Large intestine (tissue), 3 donors: ENCODE measurements at regions not wholly inside any gene's neighbourhood (a gene's known extent, or its start where the extent isn't known, plus 50 kb on each side); places are given as distances from the start of the nearest gene placed in this dataset.

Experiments used
- DNase-seq, 2 donors: peaks; one replicate each; pipeline versions ENCODE4 v3.0.0 to v3.0.0-alpha.2; 2013
- H3K27ac ChIP-seq: one replicate; pipeline ENCODE4 v1.5.1; 2013; ENCODE audit warnings: low read length
- H3K27me3 ChIP-seq: 2 replicates; pipeline ENCODE4 v1.6.1; 2013; ENCODE audit warnings: low read length; ENCODE audit not compliant: control insufficient read depth, insufficient read depth
- H3K36me3 ChIP-seq: 2 replicates; pipeline ENCODE4 v1.6.1; 2013; ENCODE audit warnings: low read length; ENCODE audit not compliant: control insufficient read depth, insufficient read depth
- H3K4me1 ChIP-seq: one replicate; pipeline ENCODE4 v1.6.1; 2013; ENCODE audit warnings: low read length; ENCODE audit not compliant: control insufficient read depth, insufficient read depth
- H3K4me3 ChIP-seq: one replicate; pipeline ENCODE4 v1.5.1; 2013; ENCODE audit warnings: low read length
- H3K9me3 ChIP-seq: one replicate; pipeline ENCODE4 v1.6.1; 2013; ENCODE audit warnings: mild to moderate bottlenecking, low read depth, low read length, moderate library complexity; ENCODE audit not compliant: control insufficient read depth
- WGBS: methylation state at CpG from one replicate; pipeline ENCODE4 v1.1.5; 2013; ENCODE audit warnings: low lambda C conversion rate; ENCODE audit not compliant: insufficient coverage; 5-methylcytosine and 5-hydroxymethylcytosine counted together

DNA sequence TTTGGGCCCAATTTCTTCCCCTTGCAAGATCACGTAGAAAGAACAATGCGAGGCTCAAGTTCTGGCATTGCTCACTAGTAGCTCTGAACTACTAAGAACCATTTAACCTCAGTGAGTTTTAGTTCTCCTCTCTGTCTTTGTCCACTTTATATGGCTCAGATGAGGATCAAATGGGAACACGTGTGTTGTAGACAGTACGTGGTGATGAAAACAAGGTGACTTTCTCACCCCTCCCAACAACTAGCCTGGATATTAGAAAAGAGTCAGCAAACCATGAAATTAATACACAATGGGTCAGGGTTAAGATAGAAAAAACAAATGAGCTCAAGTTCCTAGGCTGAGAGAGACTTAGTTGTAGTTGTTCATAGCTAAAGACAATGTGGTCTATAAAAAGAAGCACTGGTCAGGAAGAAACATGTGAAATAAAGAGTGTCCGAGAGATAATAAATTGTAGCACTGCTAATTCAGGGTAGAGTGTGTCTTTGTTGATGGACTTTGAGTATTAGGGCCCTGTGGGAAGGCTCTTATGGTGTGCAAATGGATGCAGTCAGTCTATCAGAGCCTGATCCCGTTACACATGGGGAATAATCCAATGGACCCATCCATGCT, 417.0 kb downstream of the HAPSTR1 start:
- no peaks in the 10 kb centered on the region for H3K4me1 ChIP-seq
- H3K4me3 ChIP-seq: no peak overlapping the region
- no peaks in the 10 kb centered on the region for H3K36me3 ChIP-seq
- no peak overlapping the region for H3K27ac ChIP-seq
- H3K27me3 ChIP-seq: no peaks in the 10 kb centered on the region
- DNase-seq: no peak
- H3K9me3 ChIP-seq: no peaks in the 10 kb centered on the region
- WGBS: 100% methylated on average over 1 of the region's 6 CpGs

DNA sequence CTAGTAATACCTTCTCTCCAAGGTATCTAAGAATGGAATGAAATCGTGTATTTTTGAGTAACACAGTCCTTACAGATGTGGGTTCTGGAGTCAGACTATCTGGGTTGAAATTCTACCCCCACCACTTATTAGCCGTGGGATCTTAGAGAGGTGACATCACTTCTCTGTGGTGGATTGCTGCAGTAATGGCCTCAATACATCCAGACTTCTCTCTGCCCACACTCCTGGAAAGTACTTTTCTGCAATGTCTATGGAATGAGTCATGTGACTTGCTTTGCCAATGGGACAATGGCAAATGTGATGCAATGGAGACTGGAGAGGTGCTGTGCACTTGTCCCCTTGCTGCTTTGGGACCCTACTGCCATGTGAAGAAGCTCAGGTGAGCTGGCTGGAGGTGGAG, 418.2 kb downstream of the HAPSTR1 start:
- Histone ChIP-seq H3K4me1 (no peaks in the 10 kb centered on the region), H3K36me3 (no peaks in the 10 kb centered on the region), H3K4me3 (no peak overlapping the region), H3K27ac (no peak overlapping the region), H3K9me3 (no peaks in the 10 kb centered on the region), H3K27me3 (no peaks in the 10 kb centered on the region)
- DNase-seq: no peak
- no CpG with 5 or more reads among the region's 2 CpGs for WGBS

DNA sequence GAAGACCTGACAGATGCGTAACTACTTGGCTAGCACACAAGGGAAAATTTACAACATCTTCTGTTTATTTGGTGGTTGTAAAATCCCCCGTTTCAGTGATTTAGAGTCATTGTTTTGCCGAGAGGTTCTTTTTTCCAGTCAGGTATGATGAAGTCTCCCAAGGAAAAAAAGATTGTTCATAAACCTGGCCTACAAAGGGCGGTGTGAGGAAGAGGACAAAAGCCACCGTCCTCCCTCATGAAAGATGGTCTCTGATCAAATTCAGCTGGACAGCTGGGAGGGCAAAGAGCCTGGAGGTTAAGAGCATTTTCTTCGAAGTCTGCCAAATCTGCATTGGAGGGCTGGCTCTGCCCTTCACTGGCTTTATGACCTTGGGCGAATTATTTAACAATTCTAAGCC, 419.9 kb downstream of the HAPSTR1 start:
- Histone ChIP-seq H3K4me3 (no peak overlapping the region), H3K27me3 (no peaks in the 10 kb centered on the region), H3K27ac (no peak overlapping the region), H3K36me3 (no peaks in the 10 kb centered on the region), H3K9me3 (no peaks in the 10 kb centered on the region), H3K4me1 (no peaks in the 10 kb centered on the region)
- DNase-seq: no peak
- WGBS: 33% methylated on average over 1 of the region's 7 CpGs

DNA sequence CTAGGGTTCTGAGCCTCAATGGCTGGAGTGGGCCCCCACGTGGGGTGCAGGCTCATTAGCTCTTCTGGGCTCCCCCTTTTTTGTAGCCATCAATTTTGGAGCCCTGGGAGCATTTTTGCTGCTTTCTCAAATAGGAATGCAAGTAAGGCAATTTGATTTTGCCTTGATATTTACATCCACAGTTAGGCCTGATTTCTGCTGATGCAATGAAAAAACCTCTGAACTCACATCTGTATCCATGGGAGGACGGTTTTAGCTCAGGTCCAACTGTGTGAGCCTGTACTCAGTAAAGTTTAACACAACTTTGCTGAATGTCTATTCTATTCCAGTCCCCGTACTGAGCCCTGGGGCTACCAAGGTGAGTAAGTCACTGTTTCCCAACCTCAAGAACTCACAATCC, 425.0 kb downstream of the HAPSTR1 start:
- DNase-seq: no peak
- no peaks in the 10 kb centered on the region for H3K27me3 ChIP-seq
- H3K36me3 ChIP-seq: no peaks in the 10 kb centered on the region
- H3K27ac ChIP-seq: no peak overlapping the region
- WGBS: no CpG with 5 or more reads among the region's 3 CpGs
- H3K4me3 ChIP-seq: no peak overlapping the region
- no peaks in the 10 kb centered on the region for H3K9me3 ChIP-seq
- H3K4me1 ChIP-seq: no peaks in the 10 kb centered on the region

DNA sequence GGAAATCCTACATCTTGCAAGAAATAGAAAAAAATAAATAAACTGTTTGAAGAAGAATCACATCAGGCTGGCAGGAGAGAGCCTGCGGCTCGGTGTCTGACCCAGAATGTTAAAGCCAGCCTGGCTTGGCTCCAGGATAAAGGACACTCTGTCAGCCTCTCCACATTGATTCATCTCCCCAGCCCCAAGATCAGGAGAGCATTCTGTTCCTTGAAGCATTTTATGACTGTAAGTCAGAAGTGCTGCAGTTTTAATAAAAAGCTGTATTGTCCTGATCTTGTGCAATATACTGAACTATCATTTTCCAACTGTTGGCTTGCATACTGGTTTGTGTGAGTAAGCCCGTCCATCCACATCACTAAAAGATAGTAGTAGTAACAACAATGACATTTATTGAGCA, 426.6 kb downstream of the HAPSTR1 start:
- DNase-seq: no peak
- Histone ChIP-seq H3K9me3 (no peaks in the 10 kb centered on the region), H3K4me3 (no peak overlapping the region), H3K27me3 (no peaks in the 10 kb centered on the region), H3K4me1 (no peaks in the 10 kb centered on the region), H3K27ac (no peak overlapping the region), H3K36me3 (no peaks in the 10 kb centered on the region)
- WGBS: no CpG with 5 or more reads among the region's 3 CpGs

DNA sequence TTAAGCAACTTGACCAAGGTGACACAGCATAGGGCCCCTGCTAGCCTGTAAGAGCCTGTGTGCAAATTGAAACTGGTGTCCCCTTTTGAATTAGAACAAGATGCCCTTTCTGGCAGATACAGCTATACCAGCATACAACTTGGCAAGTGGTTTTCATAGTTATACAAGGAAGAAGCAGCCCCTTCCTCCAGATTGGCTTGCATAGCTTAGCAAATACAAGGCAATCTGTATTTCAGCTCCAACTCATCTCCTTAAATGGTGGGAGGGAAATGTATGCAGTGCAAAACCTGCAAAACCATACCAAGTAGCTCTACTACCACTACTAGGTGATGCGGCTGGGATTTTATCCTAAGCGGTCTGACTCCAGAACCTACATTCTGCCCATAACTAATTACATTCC, 427.1 kb downstream of the HAPSTR1 start:
- H3K27me3 ChIP-seq: no peaks in the 10 kb centered on the region
- H3K27ac ChIP-seq: no peak overlapping the region
- WGBS: no CpG with 5 or more reads among the region's 2 CpGs

DNA sequence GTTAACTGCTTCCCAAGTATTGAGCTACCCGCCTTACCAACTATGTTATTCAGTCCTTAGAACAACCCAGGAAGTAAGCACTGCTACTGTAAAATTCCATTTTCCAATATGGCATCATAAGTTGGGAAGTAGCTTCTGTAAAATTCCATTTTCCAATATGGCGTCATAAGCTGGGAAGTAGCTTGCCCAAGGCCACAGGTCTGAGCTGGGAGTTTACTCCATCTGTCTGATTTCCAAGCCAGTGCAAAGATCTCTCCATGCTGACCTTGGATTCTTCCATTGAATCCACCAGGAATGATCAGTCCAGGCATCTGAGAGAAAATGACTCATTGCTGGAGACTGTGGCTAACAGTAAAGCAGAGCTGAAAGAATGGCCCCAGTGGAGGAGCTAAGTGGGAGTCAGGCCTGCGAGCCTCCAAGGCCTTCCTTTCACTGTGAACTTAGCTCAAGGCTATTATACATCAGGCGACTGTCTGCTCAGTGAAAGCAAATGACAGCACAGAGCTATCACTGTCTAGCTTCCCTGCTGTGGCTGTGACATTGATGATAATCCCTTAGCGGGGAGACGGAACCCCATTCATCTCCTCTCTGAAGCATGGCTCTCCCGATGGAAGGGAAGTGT, 430.4 kb downstream of the HAPSTR1 start:
- WGBS: 59% methylated on average over 3 of the region's 7 CpGs
- no peaks in the 10 kb centered on the region for H3K36me3 ChIP-seq
- H3K4me3 ChIP-seq: no peak overlapping the region
- no peaks in the 10 kb centered on the region for H3K9me3 ChIP-seq
- H3K27me3 ChIP-seq: no peaks in the 10 kb centered on the region
- no peaks in the 10 kb centered on the region for H3K4me1 ChIP-seq
- no peak for DNase-seq
- no peak overlapping the region for H3K27ac ChIP-seq

More for the DNA sequence above, 427.1 kb downstream of the HAPSTR1 start:
- H3K4me3 ChIP-seq: no peak overlapping the region
- H3K36me3 ChIP-seq: no peaks in the 10 kb centered on the region
- H3K9me3 ChIP-seq: no peaks in the 10 kb centered on the region
- H3K4me1 ChIP-seq: no peaks in the 10 kb centered on the region
- DNase-seq: no peak

DNA sequence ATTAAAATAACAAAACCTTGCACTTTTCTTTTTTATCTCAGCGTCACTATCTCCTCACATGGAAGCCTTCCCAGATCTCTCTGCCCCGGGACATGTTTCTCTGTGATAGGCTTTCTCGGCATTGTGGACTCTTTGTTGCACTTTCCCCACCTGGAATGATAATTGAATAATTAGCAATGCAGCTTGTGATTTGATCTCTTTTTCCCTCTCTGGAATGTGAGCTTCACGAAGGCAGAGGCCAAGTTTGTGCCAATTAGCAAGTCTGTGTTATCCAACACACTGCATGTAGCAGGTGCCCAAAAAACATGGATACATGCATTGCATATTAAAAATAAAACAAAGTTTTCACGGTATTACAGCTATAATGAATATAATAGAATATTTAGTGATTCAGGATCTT, 431.2 kb downstream of the HAPSTR1 start:
- no peaks in the 10 kb centered on the region for H3K27me3 ChIP-seq
- H3K4me1 ChIP-seq: no peaks in the 10 kb centered on the region
- no peak overlapping the region for H3K4me3 ChIP-seq
- no peaks in the 10 kb centered on the region for H3K9me3 ChIP-seq
- no peaks in the 10 kb centered on the region for H3K36me3 ChIP-seq
- 60% methylated on average over 1 of the region's 5 CpGs for WGBS
- DNase-seq: no peak
- H3K27ac ChIP-seq: no peak overlapping the region

DNA sequence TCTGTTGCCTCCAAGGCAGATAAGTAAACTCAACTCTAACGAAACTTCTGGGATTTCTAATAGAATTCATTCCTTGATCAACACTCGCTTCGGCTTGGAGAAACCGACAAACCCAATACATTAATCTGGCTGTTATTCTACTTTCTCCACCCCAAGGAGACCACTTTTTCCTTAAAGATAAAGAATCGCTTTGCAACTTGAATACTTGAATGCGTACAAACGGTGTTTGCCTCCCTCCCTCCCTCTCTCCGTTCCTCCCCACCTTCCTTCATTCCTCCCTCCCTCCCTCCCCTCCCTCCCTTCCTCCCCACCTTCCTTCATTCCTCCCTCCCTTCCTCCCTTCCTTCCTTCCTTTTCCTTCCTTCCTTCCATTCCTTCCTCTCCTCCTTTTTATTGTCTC, 432.6 kb downstream of the HAPSTR1 start:
- no peak overlapping the region for H3K27ac ChIP-seq
- H3K9me3 ChIP-seq: no peaks in the 10 kb centered on the region
- no peak overlapping the region for H3K4me3 ChIP-seq
- WGBS: 66% methylated on average over 4 of the region's 8 CpGs
- no peak for DNase-seq
- no peaks in the 10 kb centered on the region for H3K27me3 ChIP-seq
- H3K4me1 ChIP-seq: no peaks in the 10 kb centered on the region
- no peaks in the 10 kb centered on the region for H3K36me3 ChIP-seq

DNA sequence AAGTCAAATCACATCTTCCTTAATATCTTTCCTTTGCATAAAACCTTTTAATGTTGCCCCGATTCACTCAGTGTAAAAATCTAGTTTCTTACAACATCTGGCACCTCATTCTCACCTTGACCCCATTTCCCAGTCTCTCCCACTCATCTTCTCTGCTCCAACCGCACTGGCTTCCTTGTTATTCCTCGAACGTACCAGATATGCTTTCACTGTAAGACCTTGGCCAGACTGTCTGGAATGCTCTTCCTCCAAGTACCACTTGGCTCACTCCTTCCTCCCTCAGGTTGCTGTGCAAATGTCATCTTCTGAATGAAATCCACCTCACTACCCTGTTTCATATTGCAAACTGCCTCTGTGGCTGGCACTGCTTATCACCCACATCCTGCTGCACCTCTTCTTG, 433.6 kb downstream of the HAPSTR1 start:
- Histone ChIP-seq H3K36me3 (no peaks in the 10 kb centered on the region), H3K27me3 (no peaks in the 10 kb centered on the region), H3K4me3 (no peak overlapping the region), H3K4me1 (no peaks in the 10 kb centered on the region), H3K9me3 (no peaks in the 10 kb centered on the region), H3K27ac (no peak overlapping the region)
- no peak for DNase-seq
- 74% methylated on average over 4 of the region's 4 CpGs for WGBS

DNA sequence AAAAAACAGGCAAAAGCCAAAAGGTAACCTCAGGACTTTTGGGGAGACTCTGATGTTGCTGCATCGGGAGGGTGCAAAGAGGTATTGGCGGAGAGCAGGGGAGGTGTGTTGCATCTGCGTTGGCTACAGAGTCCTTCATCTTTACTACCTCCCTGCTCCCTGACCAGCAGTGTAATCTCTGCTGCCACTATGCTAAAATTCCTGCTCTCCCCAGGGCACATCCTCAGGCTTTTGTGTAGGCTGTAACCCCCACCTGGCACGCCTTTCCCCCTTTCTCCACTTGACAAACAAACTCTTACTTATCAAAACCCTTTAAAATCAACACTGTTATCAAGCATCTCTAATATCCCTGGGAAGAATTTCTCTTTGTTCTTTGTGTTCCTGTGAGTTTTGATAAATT, 435.3 kb downstream of the HAPSTR1 start:
- Histone ChIP-seq H3K4me3 (no peak overlapping the region), H3K9me3 (no peaks in the 10 kb centered on the region), H3K4me1 (no peaks in the 10 kb centered on the region), H3K27ac (no peak overlapping the region), H3K36me3 (no peaks in the 10 kb centered on the region), H3K27me3 (no peaks in the 10 kb centered on the region)
- no CpG with 5 or more reads among the region's 4 CpGs for WGBS
- DNase-seq: no peak
